ENCODE measurements at regions not wholly inside any gene's neighbourhood (a gene's known extent, or its start where the extent isn't known, plus 50 kb on each side); places are given as distances from the start of the nearest gene placed in this dataset.

DNA sequence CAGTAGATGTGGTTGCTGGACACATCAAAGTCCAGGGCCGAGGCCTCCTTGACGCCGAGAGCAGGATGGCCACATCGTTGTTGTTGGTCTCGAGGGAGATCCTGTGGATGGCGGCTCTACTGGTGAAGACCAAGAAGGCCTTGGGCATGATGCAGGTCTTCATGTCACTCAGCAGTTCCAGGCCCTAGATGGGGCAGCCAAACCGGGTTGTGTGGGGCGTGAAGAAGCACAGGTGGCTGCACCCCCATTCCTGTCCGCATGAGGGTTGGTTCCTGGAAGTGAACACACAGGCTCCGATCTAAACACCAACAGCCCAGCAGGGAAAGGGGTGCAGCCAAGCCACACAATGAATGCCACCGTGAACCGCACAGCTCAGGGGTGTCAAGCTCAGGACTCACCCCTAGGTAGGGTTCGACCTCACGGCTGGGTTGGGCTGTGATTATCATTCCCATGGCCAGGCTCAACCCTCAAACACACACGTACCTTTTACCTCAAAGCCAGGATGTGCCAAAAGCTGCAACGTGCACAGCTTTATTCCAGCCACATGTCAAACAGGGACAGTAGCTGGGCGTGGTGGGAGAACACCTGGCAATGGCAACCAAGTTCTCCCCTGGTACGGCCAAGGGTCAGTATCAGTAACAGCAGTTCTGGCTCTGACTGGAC is 132.3 kb downstream of the CRYBB2 start:
- TF ChIP-seq POLR2AphosphoS5 (IDR thresholded peaks at IDR 0.05; ENCODE audit: borderline replicate concordance, low read depth, low read length) (no peak), EZH2 (IDR thresholded peaks at IDR 0.05) (no peak), FOXP2 (optimal IDR thresholded peaks at IDR 0.05; ENCODE audit: control extremely low read depth, extremely low read length, insufficient read depth) (no peak)
